ENCODE measurements at regions not wholly inside any gene's neighbourhood (a gene's known extent, or its start where the extent isn't known, plus 50 kb on each side); places are given as distances from the start of the nearest gene placed in this dataset.

DNA sequence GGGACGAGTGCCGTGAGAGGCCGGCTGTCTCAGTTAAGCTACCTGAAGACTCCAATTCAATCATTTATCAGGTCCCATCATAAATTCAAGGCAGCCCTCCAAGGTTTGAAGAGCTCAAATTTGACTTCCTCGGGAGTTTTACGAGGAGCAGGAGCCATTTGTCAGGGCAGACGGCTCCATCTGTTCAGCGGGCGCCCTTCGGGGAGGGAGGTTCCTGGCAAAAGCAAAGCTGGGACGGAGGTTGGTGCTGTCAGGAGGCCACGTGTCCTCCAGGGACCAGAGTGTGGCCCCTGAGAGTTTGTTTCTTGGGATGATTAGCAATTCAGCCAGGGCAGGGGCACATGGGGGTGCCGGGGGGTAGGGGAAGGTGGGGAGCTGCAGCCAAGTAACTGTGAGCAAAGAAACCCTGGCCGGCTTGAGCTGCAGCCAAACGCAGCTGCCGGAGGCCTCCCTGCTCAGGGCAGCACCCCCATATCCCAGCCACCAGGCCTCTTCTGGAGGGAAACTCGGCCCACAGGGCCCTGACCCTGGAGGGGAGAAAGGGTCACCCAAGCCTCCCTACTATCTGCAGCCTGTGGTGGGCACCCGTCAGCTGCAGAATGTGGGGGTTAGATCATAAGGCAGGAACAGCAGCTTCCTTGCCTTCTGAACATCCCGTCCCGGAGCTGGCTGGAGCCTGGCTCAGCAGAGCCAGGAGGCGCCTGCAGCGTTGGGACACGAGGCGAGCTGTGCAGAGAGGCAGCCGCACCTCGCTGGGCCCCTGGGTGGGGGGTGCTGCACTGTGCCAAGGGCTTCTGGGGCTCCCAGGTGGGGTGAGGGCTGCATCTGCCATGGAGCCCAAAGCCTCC is 63.6 kb upstream of the GATA5 start:
- no peak for TF ChIP-seq POLR2A (IDR thresholded peaks at IDR 0.05)
- TF ChIP-seq, protein P1, sequence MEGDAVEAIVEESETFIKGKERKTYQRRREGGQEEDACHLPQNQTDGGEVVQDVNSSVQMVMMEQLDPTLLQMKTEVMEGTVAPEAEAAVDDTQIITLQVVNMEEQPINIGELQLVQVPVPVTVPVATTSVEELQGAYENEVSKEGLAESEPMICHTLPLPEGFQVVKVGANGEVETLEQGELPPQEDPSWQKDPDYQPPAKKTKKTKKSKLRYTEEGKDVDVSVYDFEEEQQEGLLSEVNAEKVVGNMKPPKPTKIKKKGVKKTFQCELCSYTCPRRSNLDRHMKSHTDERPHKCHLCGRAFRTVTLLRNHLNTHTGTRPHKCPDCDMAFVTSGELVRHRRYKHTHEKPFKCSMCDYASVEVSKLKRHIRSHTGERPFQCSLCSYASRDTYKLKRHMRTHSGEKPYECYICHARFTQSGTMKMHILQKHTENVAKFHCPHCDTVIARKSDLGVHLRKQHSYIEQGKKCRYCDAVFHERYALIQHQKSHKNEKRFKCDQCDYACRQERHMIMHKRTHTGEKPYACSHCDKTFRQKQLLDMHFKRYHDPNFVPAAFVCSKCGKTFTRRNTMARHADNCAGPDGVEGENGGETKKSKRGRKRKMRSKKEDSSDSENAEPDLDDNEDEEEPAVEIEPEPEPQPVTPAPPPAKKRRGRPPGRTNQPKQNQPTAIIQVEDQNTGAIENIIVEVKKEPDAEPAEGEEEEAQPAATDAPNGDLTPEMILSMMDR (IDR thresholded peaks at IDR 0.05) = no peak

Data from esophagus squamous epithelium (tissue), 4 donors.